ENCODE measurements at regions not wholly inside any gene's neighbourhood (a gene's known extent, or its start where the extent isn't known, plus 50 kb on each side); places are given as distances from the start of the nearest gene placed in this dataset.

GRCh38 chr7:38060637-38061036 lies 117.4 kb upstream of the STARD3NL start:
- TF ChIP-seq CTCF (conservative IDR thresholded peaks at IDR 0.05; ENCODE audit: low read depth, low read length): no peak
- peak; percentile 94 for TF ChIP-seq MAFK (IDR thresholded peaks at IDR 0.05; ENCODE audit: low read depth, low read length)
- ChIA-PET CTCF (no interaction called here), POLR2A (ENCODE audit: unreplicated experiment) (no interaction called here)
- Histone ChIP-seq H3K9me3 (ENCODE audit: control insufficient read depth, insufficient read depth, low read length) (no peaks in the 10 kb centered on the region), H3K18ac (ENCODE audit: low read depth, low read length) (no peak overlapping the region), H2BK120ac (ENCODE audit: low read depth, low read length) (no peak overlapping the region), H2AK9ac (replicated peaks; ENCODE audit: low read depth, low read length, poor library complexity) (no peak overlapping the region), H3K9ac (ENCODE audit: low read depth, low read length) (no peak overlapping the region), H3K36me3 (ENCODE audit: control insufficient read depth, insufficient read depth, low read length) (no peaks in the 10 kb centered on the region), H3K56ac (ENCODE audit: extremely low read depth, insufficient read depth, low read length) (no peak overlapping the region), H4K5ac (ENCODE audit: low read depth, low read length) (no peak overlapping the region), H2BK5ac (ENCODE audit: low read depth, low read length, poor library complexity, severe bottlenecking) (no peak overlapping the region), H3K27me3 (ENCODE audit: control insufficient read depth, insufficient read depth, low read length) (no peaks in the 10 kb centered on the region), H3K27ac (ENCODE audit: insufficient read depth, low read length) (no peak overlapping the region), H2BK15ac (ENCODE audit: low read depth, low read length) (no peak overlapping the region), H2AK5ac (ENCODE audit: low read depth, low read length) (no peak overlapping the region), H3K79me1 (ENCODE audit: low read depth in 1 of 2, low read length in 2 of 2) (no peaks in the 10 kb centered on the region), H2AFZ (replicated peaks; ENCODE audit: low read length, poor library complexity) (no peak overlapping the region), H3K9me1 (ENCODE audit: insufficient read depth, low read length) (no peaks in the 10 kb centered on the region), H4K91ac (ENCODE audit: insufficient read depth, low read depth, low read length) (no peak overlapping the region), H3K14ac (replicated peaks; ENCODE audit: low read depth, low read length) (no peak overlapping the region), H2BK20ac (ENCODE audit: low read depth, low read length) (no peak overlapping the region), H4K8ac (ENCODE audit: low read depth in 2 of 2, low read length in 2 of 2) (no peak overlapping the region), H3K4me1 (ENCODE audit: control insufficient read depth, insufficient read depth, low read length) (no peaks in the 10 kb centered on the region), H3K4me3 (ENCODE audit: insufficient read depth, low read depth, low read length) (no peak overlapping the region), H4K20me1 (ENCODE audit: insufficient read depth, low read length) (no peaks in the 10 kb centered on the region), H3K4me2 (ENCODE audit: low read depth, low read length) (no peak overlapping the region), H3K4ac (ENCODE audit: low read depth, low read length) (no peak overlapping the region), H3K23ac (ENCODE audit: low read depth, low read length) (no peak overlapping the region)
- ATAC-seq (ENCODE audit: low read depth): no peak
- no peak for DNase-seq
- in situ Hi-C loops (cut with MboI; ENCODE audit: low sequenced_read_pairs): no loop called here
- dilution Hi-C loops (cut with HindIII; ENCODE audit: low sequenced_read_pairs, unreplicated experiment): no loop called here
- intact Hi-C loops (cut with micrococcal nuclease): no loop called here
- WGBS, 2 experiments (ENCODE audit: extremely low coverage in 2 of 2, insufficient read length in 1 of 2): no CpG with 5 or more reads among the region's 1 CpG
- BruUV-seq (replicated peaks): no TSS peak

Measured in IMR-90 (cell line).